K562 (cell line): ENCODE measurements at regions not wholly inside any gene's neighbourhood (a gene's known extent, or its start where the extent isn't known, plus 50 kb on each side); places are given as distances from the start of the nearest gene placed in this dataset.
"Not testable (repeated sequence)": the region's sequence is repeated elsewhere in the genome, so short reads cannot be mapped to it uniquely, and the experiment has no call there.

Experiments used
- ATAC-seq: fragments of 200-7000 bp; cut with Tn5 transposase; 3 replicates; pipeline ENCODE4 v1.9.1; 2020; ENCODE audit warnings: moderate library complexity
- BruUV-seq: library from RNA; stranded (reverse); fragments of 400-500 nt; replicated peaks from 2 replicates; lab custom pipeline; 2021; lab: Mats Ljungman, UMichigan
- CTCF ChIA-PET: fragments of 300-600 bp; formaldehyde crosslinking; extraction: SDS; loops from one replicate; lab custom pipeline; 2021; ENCODE audit warnings: low intra/inter-chr PET ratio; lab: Yijun Ruan, JAX
- POLR2A ChIA-PET: fragments of 300-600, 350-650 bp; sonication (Branson Sonifier 250); formaldehyde crosslinking; extraction: SDS; loops from one replicate; lab custom pipeline; 2021; ENCODE audit warnings: antibody characterized with exemption, inconsistent platforms; lab: Yijun Ruan, JAX
- DNase-seq, 4 experiments: peaks; one replicate each; pipeline versions ENCODE4 v3.0.0 to v3.0.0-alpha.2; 2011 to 2018; ENCODE audit warnings: low spot score in 3 of 4, mixed read lengths in 3 of 4; ENCODE audit errors: extremely low read depth in 1 of 4
- FAIRE-seq: peaks from 2 replicates; lab custom pipeline; 2011; peaks lifted over from hg19 to GRCh38; lab: Jason Lieb, UNC
- H2AFZ ChIP-seq: 2 replicates; pipeline ENCODE4 v1.6.0; 2011; ENCODE audit warnings: low read depth, low read length, control low read depth, inconsistent platforms
- H3K27ac ChIP-seq: fragments of 200-600 bp; 3 replicates; pipeline ENCODE4 v1.8.0; 2011; ENCODE audit warnings: low read depth, mild to moderate bottlenecking, control low read depth, inconsistent platforms, low read length, moderate library complexity, mixed read lengths; ENCODE audit errors: extremely low read depth
- H3K27me3 ChIP-seq, 2 experiments: fragments of 300-600 bp in 1 of 2; 2 replicates in 1 of 2; 3 replicates in 1 of 2; pipeline versions ENCODE4 v1.6.0 to v1.8.0; 2011; ENCODE audit warnings: inconsistent platforms in 2 of 2, low read length in 2 of 2, mild to moderate bottlenecking in 1 of 2, mixed read lengths in 1 of 2, moderate library complexity in 1 of 2; ENCODE audit not compliant: control insufficient read depth in 2 of 2, insufficient read depth in 2 of 2
- H3K36me3 ChIP-seq: fragments of 300-600 bp; 3 replicates; pipeline ENCODE4 v1.8.0; 2011; ENCODE audit warnings: mild to moderate bottlenecking, low read length, inconsistent platforms; ENCODE audit not compliant: control insufficient read depth, insufficient read depth
- H3K4me1 ChIP-seq, 2 experiments: fragments of 200-600 bp in 1 of 2; replicated peaks in 1 of 2; 2 replicates in 1 of 2; 3 replicates in 1 of 2; pipeline versions ENCODE4 v1.5.1 to v1.8.0; 2011; ENCODE audit warnings: inconsistent platforms in 2 of 2, low read length in 2 of 2, mild to moderate bottlenecking in 1 of 2, mixed read lengths in 1 of 2, moderate library complexity in 1 of 2; ENCODE audit not compliant: control insufficient read depth in 2 of 2, insufficient read depth in 2 of 2
- H3K4me2 ChIP-seq: 2 replicates; pipeline ENCODE4 v1.6.1; 2011; ENCODE audit warnings: low read length, control low read depth, inconsistent platforms, mixed read lengths; ENCODE audit not compliant: insufficient read depth
- H3K4me3 ChIP-seq: fragments of 200-600 bp; sonication (generic), shearing (Covaris generic); 2 replicates; pipeline ENCODE4 v1.5.1; 2016; ENCODE audit warnings: control low read depth, inconsistent platforms
- H3K79me2 ChIP-seq: fragments of 200-600 bp; 3 replicates; pipeline ENCODE4 v1.8.0; 2011; ENCODE audit warnings: low read length, inconsistent platforms; ENCODE audit not compliant: control insufficient read depth, insufficient read depth
- H3K9ac ChIP-seq, 2 experiments: 2 replicates each; pipeline versions ENCODE4 v1.6.0 to v1.6.1; 2011; ENCODE audit warnings: low read depth in 2 of 2, low read length in 2 of 2, control low read depth in 1 of 2, inconsistent platforms in 1 of 2, mild to moderate bottlenecking in 1 of 2, mixed read lengths in 1 of 2; ENCODE audit not compliant: insufficient read depth in 1 of 2
- H3K9me1 ChIP-seq: one replicate; pipeline ENCODE4 v1.6.0; 2011; ENCODE audit warnings: inconsistent platforms, mild to moderate bottlenecking, low read length, moderate library complexity; ENCODE audit not compliant: control insufficient read depth, insufficient read depth
- H3K9me3 ChIP-seq: replicated peaks from 2 replicates; pipeline ENCODE4 v1.5.1; 2011; ENCODE audit warnings: low read depth, low read length, inconsistent platforms; ENCODE audit not compliant: control insufficient read depth, insufficient read depth
- H4K20me1 ChIP-seq: replicated peaks from 2 replicates; pipeline ENCODE4 v1.6.1; 2011; ENCODE audit warnings: low read length, inconsistent platforms, mixed read lengths; ENCODE audit not compliant: control insufficient read depth, insufficient read depth
- GTF2B ChIP-seq: IDR thresholded peaks from 2 replicates; pipeline ENCODE4 v1.6.1; 2011; ENCODE audit not compliant: insufficient read length; ENCODE audit errors: extremely low read depth
- HNRNPUL1 ChIP-seq: fragments of 200-400 bp; formaldehyde crosslinking; IDR thresholded peaks from 2 replicates; pipeline ENCODE4 v1.6.1; 2017; ENCODE audit warnings: low read length
- MYBL2 ChIP-seq, 2 experiments: fragments of 450-650 bp in 1 of 2; sonication (generic) in 1 of 2; formaldehyde crosslinking in 1 of 2; IDR thresholded peaks; 2 replicates each; pipeline versions ENCODE4 v1.6.1 to v1.8.1; 2017 to 2022; ENCODE audit warnings: borderline replicate concordance in 1 of 2, inconsistent platforms in 1 of 2, low read depth in 1 of 2, mild to moderate bottlenecking in 1 of 2, missing genetic modification reagents in 1 of 2, moderate library complexity in 1 of 2
- PKNOX1 ChIP-seq: fragments of 450-650 bp; IDR thresholded peaks from 2 replicates; pipeline ENCODE4 v1.6.1; 2016
- SETDB1 ChIP-seq: IDR thresholded peaks from one replicate; pipeline ENCODE4 v1.6.1; 2012; ENCODE audit warnings: low read length, control low read depth, inconsistent platforms
- ZBTB11 ChIP-seq, 3 experiments: fragments of 200-800 bp in 1 of 3; fragments of 250-450 bp in 1 of 3; fragments of 450-650 bp in 1 of 3; sonication (Bioruptor Pico) in 1 of 3; sonication (Bioruptor generic) in 1 of 3; formaldehyde crosslinking in 1 of 3; IDR thresholded peaks; 2 replicates each; pipeline versions ENCODE4 v1.6.1 to v1.8.0; 2016 to 2022; ENCODE audit warnings: mild to moderate bottlenecking in 2 of 3, missing genetic modification characterization in 2 of 3, missing compliant biosample characterization in 1 of 3, moderate library complexity in 1 of 3
- ZEB2 ChIP-seq: fragments of 450-650 bp; IDR thresholded peaks from 2 replicates; pipeline ENCODE4 v1.6.1; 2016
- WGBS: fragments of 100-300 bp; shearing (Covaris generic); methylation state at CpG from one replicate; pipeline ENCODE4 v1.1.6; 2016; ENCODE audit warnings: low coverage, mixed read lengths; ENCODE audit not compliant: insufficient coverage; ENCODE audit errors: missing lambda C conversion rate; 5-methylcytosine and 5-hydroxymethylcytosine counted together
- in situ Hi-C: fragments of 300-500 bp; cut with MboI; formaldehyde crosslinking; loops from 4 replicates; pipeline ENCODE4 v1.15.0; 2018; ENCODE audit warnings: inconsistent platforms, mixed read lengths
- intact Hi-C: fragments of 100-400 bp; cut with micrococcal nuclease; formaldehyde crosslinking; loops from 2 replicates; pipeline ENCODE4 v1.14.2; 2022

- 0% methylated on average over 2 of the region's 2 CpGs for WGBS
- CTCF ChIA-PET: no interaction called here
- POLR2A ChIA-PET: interaction anchor here (0.6 kb wide), 1 partner anchor 31 kb away, joined by 3 read pairs; no protein-coding TSS in a partner anchor
- no peak overlapping the region for H2AFZ ChIP-seq
- BruUV-seq: no TSS peak
- H3K4me1 ChIP-seq: no peaks in the 10 kb centered on the region
- H3K27me3 ChIP-seq: peaks cover 0 to 18% of the 10 kb centered on the region in 2 experiments; a peak in 2 of 5 replicates
- H3K4me2 ChIP-seq: no peak overlapping the region
- H3K79me2 ChIP-seq: no peaks in the 10 kb centered on the region
- H4K20me1 ChIP-seq: no peaks in the 10 kb centered on the region
- in situ Hi-C loops: no loop called here
- DNase-seq: no peak
- no peaks in the 10 kb centered on the region for H3K9me1 ChIP-seq
- no peak for FAIRE-seq
- TF ChIP-seq HNRNPUL1: no peak
- no peak for TF ChIP-seq ZBTB11 (CRISPR knock-in tag; IDR thresholded peaks at IDR 0.05)
- no peak for TF ChIP-seq ZEB2
- TF ChIP-seq MYBL2 (IDR thresholded peaks at IDR 0.05; ENCODE audit: low read depth): no peak
- TF ChIP-seq MYBL2 (CRISPR knock-in tag; IDR thresholded peaks at IDR 0.05; ENCODE audit: borderline replicate concordance): no peak
- no peak for TF ChIP-seq PKNOX1
- TF ChIP-seq GTF2B: no peak
- TF ChIP-seq SETDB1: no peak
- no peak overlapping the region for H3K9ac ChIP-seq
- H3K36me3 ChIP-seq: no peaks in the 10 kb centered on the region
- no peak overlapping the region for H3K27ac ChIP-seq
- ATAC-seq: no peak
- intact Hi-C loops: no loop called here
- no peaks in the 10 kb centered on the region for H3K9me3 ChIP-seq
- no peak overlapping the region for H3K4me3 ChIP-seq
Measured at GRCh38 chr14:101090976-101091375, 187.5 kb upstream of the RTL1 start.

GRCh38 chr14:101094916-101095315 is 191.4 kb upstream of the RTL1 start:
- DNase-seq, H3K27ac ChIP-seq, H3K4me1 ChIP-seq, POLR2A ChIA-PET, H3K9me3 ChIP-seq, H3K9ac ChIP-seq, H3K36me3 ChIP-seq, in situ Hi-C loops, CTCF ChIA-PET, H3K4me2 ChIP-seq, H2AFZ ChIP-seq, BruUV-seq, H3K79me2 ChIP-seq, H4K20me1 ChIP-seq, H3K4me3 ChIP-seq, H3K27me3 ChIP-seq, ATAC-seq, H3K9me1 ChIP-seq, FAIRE-seq, intact Hi-C loops: not testable (repeated sequence)
- 22% methylated on average over 6 of the region's 6 CpGs for WGBS
